ENCODE measurements at regions not wholly inside any gene's neighbourhood (a gene's known extent, or its start where the extent isn't known, plus 50 kb on each side); places are given as distances from the start of the nearest gene placed in this dataset.
A peak's percentile ranks its signal among the peaks of the same experiment; 100 is the strongest.

- Mint-ChIP-seq H3K4me3 (no peak overlapping the region), H3K27ac (no peak overlapping the region), H3K36me3 (ENCODE audit: low read depth) (no peaks in the 10 kb centered on the region), H3K9me3 (no peaks in the 10 kb centered on the region), H3K27me3 (ENCODE audit: insufficient read depth) (peaks cover 31% of the 10 kb centered on the region), H3K4me1 (ENCODE audit: low read depth) (no peaks in the 10 kb centered on the region)
- TF ChIP-seq CTCF (IDR thresholded peaks at IDR 0.05) = no peak
- DNase-seq = no peak
These were observed 65.1 kb upstream of the SCAF8 start for GRCh38 chr6:154668156-154668555.

- Mint-ChIP-seq H3K36me3 (ENCODE audit: low read depth) (no peaks in the 10 kb centered on the region), H3K4me3 (no peak overlapping the region), H3K9me3 (no peaks in the 10 kb centered on the region), H3K4me1 (ENCODE audit: low read depth) (no peaks in the 10 kb centered on the region), H3K27me3 (ENCODE audit: insufficient read depth) (peaks cover 20% of the 10 kb centered on the region), H3K27ac (no peak overlapping the region)
- no peak for DNase-seq
- TF ChIP-seq CTCF (IDR thresholded peaks at IDR 0.05) = no peak
These were observed 61.1 kb upstream of the SCAF8 start for GRCh38 chr6:154672086-154672485.

- H3K27ac Mint-ChIP-seq = no peak overlapping the region
- no peak overlapping the region for H3K4me3 Mint-ChIP-seq
- no peaks in the 10 kb centered on the region for H3K36me3 Mint-ChIP-seq (ENCODE audit: low read depth)
- no peak for DNase-seq
- H3K27me3 Mint-ChIP-seq (ENCODE audit: insufficient read depth) = peaks cover 13% of the 10 kb centered on the region
- no peaks in the 10 kb centered on the region for H3K9me3 Mint-ChIP-seq
- H3K4me1 Mint-ChIP-seq (ENCODE audit: low read depth) = peaks cover 6% of the 10 kb centered on the region
- TF ChIP-seq CTCF (IDR thresholded peaks at IDR 0.05) = no peak
These were observed 59.3 kb upstream of the SCAF8 start for GRCh38 chr6:154673919-154674318.

- H3K36me3 Mint-ChIP-seq (ENCODE audit: low read depth) = no peaks in the 10 kb centered on the region
These were observed 57.6 kb upstream of the SCAF8 start for GRCh38 chr6:154675602-154676088.

GRCh38 chr6:154682633-154683125 is 50.5 kb upstream of the SCAF8 start:
- no peaks in the 10 kb centered on the region for H3K36me3 Mint-ChIP-seq (ENCODE audit: low read depth)
- H3K9me3 Mint-ChIP-seq = no peaks in the 10 kb centered on the region
- DNase-seq = no peak
- TF ChIP-seq CTCF (IDR thresholded peaks at IDR 0.05) = no peak
- no peaks in the 10 kb centered on the region; the same call in none of the 2 replicates for H3K27me3 Mint-ChIP-seq (ENCODE audit: insufficient read depth)
- H3K4me3 Mint-ChIP-seq = no peak overlapping the region
- no peak overlapping the region for H3K27ac Mint-ChIP-seq
- peaks cover 22% of the 10 kb centered on the region for H3K4me1 Mint-ChIP-seq (ENCODE audit: low read depth)

More at GRCh38 chr6:154675602-154676088, 57.6 kb upstream of the SCAF8 start:
- H3K4me1 Mint-ChIP-seq (ENCODE audit: low read depth) = peaks cover 12% of the 10 kb centered on the region
- H3K27ac Mint-ChIP-seq = no peak overlapping the region
- H3K9me3 Mint-ChIP-seq = no peaks in the 10 kb centered on the region
- TF ChIP-seq CTCF (IDR thresholded peaks at IDR 0.05) = peak; percentile 99
- peaks cover 12% of the 10 kb centered on the region for H3K27me3 Mint-ChIP-seq (ENCODE audit: insufficient read depth)
- no peak overlapping the region for H3K4me3 Mint-ChIP-seq
- peak; percentile 92 for DNase-seq
